ENCODE measurements at regions not wholly inside any gene's neighbourhood (a gene's known extent, or its start where the extent isn't known, plus 50 kb on each side); places are given as distances from the start of the nearest gene placed in this dataset.

- Histone ChIP-seq H3K4me1 (ENCODE audit: control insufficient read depth, insufficient read depth, low read length, unreplicated experiment) (peaks cover 22% of the 10 kb centered on the region), H2AFZ (ENCODE audit: low read length, unreplicated experiment) (no peak overlapping the region), H3K36me3 (ENCODE audit: insufficient read depth, low read length) (no peaks in the 10 kb centered on the region), H3K27ac (ENCODE audit: low read depth, low read length) (peak overlapping the region; percentile 12; the same call in 1 of the 2 replicates), H3K4me3 (ENCODE audit: low read depth, low read length) (no peak overlapping the region), H3K27me3 (ENCODE audit: insufficient read depth, low read length) (0 out of 2 replicates have a peak, but pooled peaks cover 4% of the 10 kb centered on the region), H3K79me2 (ENCODE audit: control insufficient read depth, insufficient read depth, low read length, unreplicated experiment) (no peaks in the 10 kb centered on the region)
These were observed 313.7 kb downstream of the CYP26B1 start for GRCh38 chr2:71833855-71834560.

GRCh38 chr2:71833272-71833671 lies 314.4 kb downstream of the CYP26B1 start:
- H3K79me2 ChIP-seq (ENCODE audit: control insufficient read depth, insufficient read depth, low read length, unreplicated experiment): no peaks in the 10 kb centered on the region

DNA sequence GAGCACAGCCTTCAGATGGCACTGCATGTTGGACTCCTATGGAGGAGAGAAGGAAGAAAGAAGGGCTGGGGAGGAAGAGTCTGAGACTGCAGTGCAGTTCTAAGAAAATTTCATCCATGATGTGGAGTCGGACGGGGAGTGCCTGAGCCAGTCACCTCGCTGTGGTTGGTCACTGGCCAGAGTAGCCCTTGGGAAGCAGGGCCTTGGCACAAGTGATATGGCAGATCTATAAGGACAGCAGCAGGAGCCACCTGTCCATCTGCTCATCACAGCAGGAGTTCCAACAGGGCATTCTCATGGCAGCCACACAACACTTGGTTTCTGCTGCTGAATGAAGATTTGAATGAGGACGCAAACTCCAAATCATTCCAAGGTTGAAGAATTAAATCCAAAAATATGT lies 314.8 kb downstream of the CYP26B1 start:
- Histone ChIP-seq H3K4me1 (ENCODE audit: control insufficient read depth, insufficient read depth, low read length, unreplicated experiment) (peaks cover 22% of the 10 kb centered on the region), H3K4me3 (ENCODE audit: low read depth, low read length) (no peak overlapping the region), H3K27ac (ENCODE audit: low read depth, low read length) (no peak overlapping the region), H3K79me2 (ENCODE audit: control insufficient read depth, insufficient read depth, low read length, unreplicated experiment) (no peaks in the 10 kb centered on the region), H3K36me3 (ENCODE audit: insufficient read depth, low read length) (no peaks in the 10 kb centered on the region), H3K27me3 (ENCODE audit: insufficient read depth, low read length) (0 out of 2 replicates have a peak, but pooled peaks cover 4% of the 10 kb centered on the region), H2AFZ (ENCODE audit: low read length, unreplicated experiment) (no peak overlapping the region)

More at GRCh38 chr2:71833272-71833671, 314.4 kb downstream of the CYP26B1 start:
- Histone ChIP-seq H3K27me3 (ENCODE audit: insufficient read depth, low read length) (0 out of 2 replicates have a peak, but pooled peaks cover 4% of the 10 kb centered on the region), H3K27ac (ENCODE audit: low read depth, low read length) (no peak overlapping the region), H3K4me3 (ENCODE audit: low read depth, low read length) (no peak overlapping the region), H3K36me3 (ENCODE audit: insufficient read depth, low read length) (no peaks in the 10 kb centered on the region), H2AFZ (ENCODE audit: low read length, unreplicated experiment) (no peak overlapping the region), H3K4me1 (ENCODE audit: control insufficient read depth, insufficient read depth, low read length, unreplicated experiment) (peaks cover 22% of the 10 kb centered on the region)

DNA sequence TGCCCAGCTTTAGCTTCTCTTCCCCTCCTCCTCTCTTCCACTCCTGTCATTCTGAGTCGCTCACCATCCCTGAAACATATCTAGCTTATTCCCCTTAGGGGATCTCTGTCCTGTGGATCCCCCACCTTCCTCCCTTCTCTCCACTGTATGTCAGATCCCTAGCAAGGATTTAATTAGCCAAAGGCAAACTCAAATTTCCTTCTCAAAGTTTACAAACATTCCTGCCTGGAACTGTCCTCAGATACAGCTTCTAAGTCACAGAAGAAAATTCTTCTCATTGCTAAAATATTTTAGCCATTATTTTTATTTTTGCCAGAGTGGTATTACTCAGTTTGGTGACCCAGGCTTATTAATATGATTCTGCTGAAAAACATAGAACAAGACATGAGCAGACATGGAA lies 315.3 kb downstream of the CYP26B1 start:
- Histone ChIP-seq H3K27me3 (ENCODE audit: insufficient read depth, low read length) (0 out of 2 replicates have a peak, but pooled peaks cover 4% of the 10 kb centered on the region), H2AFZ (ENCODE audit: low read length, unreplicated experiment) (no peak overlapping the region), H3K36me3 (ENCODE audit: insufficient read depth, low read length) (no peaks in the 10 kb centered on the region), H3K27ac (ENCODE audit: low read depth, low read length) (no peak overlapping the region), H3K4me1 (ENCODE audit: control insufficient read depth, insufficient read depth, low read length, unreplicated experiment) (peaks cover 22% of the 10 kb centered on the region), H3K4me3 (ENCODE audit: low read depth, low read length) (no peak overlapping the region), H3K79me2 (ENCODE audit: control insufficient read depth, insufficient read depth, low read length, unreplicated experiment) (no peaks in the 10 kb centered on the region)

GRCh38 chr2:71831193-71831577 lies 316.5 kb downstream of the CYP26B1 start:
- no peak overlapping the region for H3K4me3 ChIP-seq (ENCODE audit: low read depth, low read length)
- no peaks in the 10 kb centered on the region; the same call in 1 of the 2 replicates for H3K27me3 ChIP-seq (ENCODE audit: insufficient read depth, low read length)
- no peaks in the 10 kb centered on the region for H3K36me3 ChIP-seq (ENCODE audit: insufficient read depth, low read length)
- peak overlapping the region; percentile 42 for H3K27ac ChIP-seq (ENCODE audit: low read depth, low read length)
- H3K4me1 ChIP-seq (ENCODE audit: control insufficient read depth, insufficient read depth, low read length, unreplicated experiment): peaks cover 22% of the 10 kb centered on the region
- no peak overlapping the region for H2AFZ ChIP-seq (ENCODE audit: low read length, unreplicated experiment)
- H3K79me2 ChIP-seq (ENCODE audit: control insufficient read depth, insufficient read depth, low read length, unreplicated experiment): no peaks in the 10 kb centered on the region

DNA sequence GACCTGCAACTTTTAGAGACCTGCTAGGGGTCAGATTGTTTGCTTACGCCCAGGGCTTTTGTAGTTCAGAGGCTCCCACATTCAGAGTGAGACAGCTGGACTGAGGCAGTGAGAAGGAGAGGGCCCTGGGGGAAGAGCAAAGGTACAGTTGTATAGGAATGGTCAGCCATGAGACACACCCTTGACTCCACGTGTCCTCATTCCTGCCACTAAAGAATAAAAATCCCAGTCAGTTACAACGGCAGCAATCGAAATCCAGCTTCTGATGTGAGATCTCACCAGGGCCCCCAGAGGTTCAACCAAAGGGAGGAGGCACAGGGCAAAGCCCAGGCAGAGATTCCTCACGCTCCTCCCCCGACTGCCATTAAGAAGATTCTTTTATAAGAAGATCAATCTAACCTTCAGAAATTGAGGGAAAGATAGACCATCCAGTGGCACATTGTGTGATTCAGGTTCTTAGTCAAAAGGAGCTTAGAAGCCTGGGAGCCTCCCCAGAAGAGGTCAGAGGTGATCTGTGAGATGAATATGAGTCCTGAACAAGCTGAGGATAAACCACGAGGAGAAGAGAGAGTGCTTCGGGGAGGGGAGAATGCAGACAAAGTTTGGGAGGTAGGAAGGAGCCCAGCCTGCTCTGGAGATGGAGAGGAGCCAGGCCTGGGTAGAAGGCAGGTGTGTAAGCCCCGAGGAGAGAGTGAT lies 317.0 kb downstream of the CYP26B1 start:
- no peak overlapping the region for H2AFZ ChIP-seq (ENCODE audit: low read length, unreplicated experiment)
- H3K27ac ChIP-seq (ENCODE audit: low read depth, low read length): peak overlapping the region; percentile 42
- H3K79me2 ChIP-seq (ENCODE audit: control insufficient read depth, insufficient read depth, low read length, unreplicated experiment): no peaks in the 10 kb centered on the region
- H3K4me3 ChIP-seq (ENCODE audit: low read depth, low read length): no peak overlapping the region
- H3K36me3 ChIP-seq (ENCODE audit: insufficient read depth, low read length): no peaks in the 10 kb centered on the region
- peaks cover 22% of the 10 kb centered on the region for H3K4me1 ChIP-seq (ENCODE audit: control insufficient read depth, insufficient read depth, low read length, unreplicated experiment)
- H3K27me3 ChIP-seq (ENCODE audit: insufficient read depth, low read length): no peaks in the 10 kb centered on the region; the same call in 1 of the 2 replicates

- no peak overlapping the region for H3K4me3 ChIP-seq (ENCODE audit: low read depth, low read length)
- H3K27me3 ChIP-seq (ENCODE audit: insufficient read depth, low read length): no peaks in the 10 kb centered on the region; the same call in 1 of the 2 replicates
- no peaks in the 10 kb centered on the region for H3K79me2 ChIP-seq (ENCODE audit: control insufficient read depth, insufficient read depth, low read length, unreplicated experiment)
- H3K27ac ChIP-seq (ENCODE audit: low read depth, low read length): no peak overlapping the region
- peaks cover 17% of the 10 kb centered on the region for H3K4me1 ChIP-seq (ENCODE audit: control insufficient read depth, insufficient read depth, low read length, unreplicated experiment)
- H3K36me3 ChIP-seq (ENCODE audit: insufficient read depth, low read length): no peaks in the 10 kb centered on the region
- no peak overlapping the region for H2AFZ ChIP-seq (ENCODE audit: low read length, unreplicated experiment)
These were observed 318.7 kb downstream of the CYP26B1 start for GRCh38 chr2:71829008-71829407.

GRCh38 chr2:71827973-71828372 lies 319.7 kb downstream of the CYP26B1 start:
- Histone ChIP-seq H3K36me3 (ENCODE audit: insufficient read depth, low read length) (no peaks in the 10 kb centered on the region), H3K27me3 (ENCODE audit: insufficient read depth, low read length) (peaks cover 8% of the 10 kb centered on the region), H3K4me1 (ENCODE audit: control insufficient read depth, insufficient read depth, low read length, unreplicated experiment) (peaks cover 16% of the 10 kb centered on the region), H3K79me2 (ENCODE audit: control insufficient read depth, insufficient read depth, low read length, unreplicated experiment) (no peaks in the 10 kb centered on the region), H3K27ac (ENCODE audit: low read depth, low read length) (no peak overlapping the region), H3K4me3 (ENCODE audit: low read depth, low read length) (no peak overlapping the region), H2AFZ (ENCODE audit: low read length, unreplicated experiment) (no peak overlapping the region)

DNA sequence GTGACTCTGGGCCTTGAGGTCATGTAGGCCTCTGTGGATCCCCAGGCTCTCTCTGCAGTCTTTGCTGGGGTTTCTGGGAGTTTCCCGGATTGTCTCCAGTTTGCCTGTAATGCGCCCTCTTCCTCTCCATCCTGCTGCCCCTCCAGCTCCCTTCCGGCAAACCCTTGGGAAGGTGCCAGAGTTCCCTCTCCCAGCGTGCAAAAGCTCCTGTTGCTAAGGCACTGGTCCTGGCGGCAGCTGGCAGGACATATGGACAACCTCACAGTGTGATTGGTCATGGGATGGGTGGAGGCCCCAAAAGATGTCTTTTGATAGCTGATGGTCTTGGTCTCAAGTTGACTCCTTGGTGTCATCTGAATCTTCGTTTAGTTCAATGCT lies 320.1 kb downstream of the CYP26B1 start:
- Histone ChIP-seq H3K36me3 (ENCODE audit: insufficient read depth, low read length) (no peaks in the 10 kb centered on the region), H3K27me3 (ENCODE audit: insufficient read depth, low read length) (peaks cover 12% of the 10 kb centered on the region), H3K27ac (ENCODE audit: low read depth, low read length) (no peak overlapping the region), H2AFZ (ENCODE audit: low read length, unreplicated experiment) (no peak overlapping the region), H3K4me3 (ENCODE audit: low read depth, low read length) (no peak overlapping the region), H3K4me1 (ENCODE audit: control insufficient read depth, insufficient read depth, low read length, unreplicated experiment) (peaks cover 16% of the 10 kb centered on the region), H3K79me2 (ENCODE audit: control insufficient read depth, insufficient read depth, low read length, unreplicated experiment) (no peaks in the 10 kb centered on the region)

DNA sequence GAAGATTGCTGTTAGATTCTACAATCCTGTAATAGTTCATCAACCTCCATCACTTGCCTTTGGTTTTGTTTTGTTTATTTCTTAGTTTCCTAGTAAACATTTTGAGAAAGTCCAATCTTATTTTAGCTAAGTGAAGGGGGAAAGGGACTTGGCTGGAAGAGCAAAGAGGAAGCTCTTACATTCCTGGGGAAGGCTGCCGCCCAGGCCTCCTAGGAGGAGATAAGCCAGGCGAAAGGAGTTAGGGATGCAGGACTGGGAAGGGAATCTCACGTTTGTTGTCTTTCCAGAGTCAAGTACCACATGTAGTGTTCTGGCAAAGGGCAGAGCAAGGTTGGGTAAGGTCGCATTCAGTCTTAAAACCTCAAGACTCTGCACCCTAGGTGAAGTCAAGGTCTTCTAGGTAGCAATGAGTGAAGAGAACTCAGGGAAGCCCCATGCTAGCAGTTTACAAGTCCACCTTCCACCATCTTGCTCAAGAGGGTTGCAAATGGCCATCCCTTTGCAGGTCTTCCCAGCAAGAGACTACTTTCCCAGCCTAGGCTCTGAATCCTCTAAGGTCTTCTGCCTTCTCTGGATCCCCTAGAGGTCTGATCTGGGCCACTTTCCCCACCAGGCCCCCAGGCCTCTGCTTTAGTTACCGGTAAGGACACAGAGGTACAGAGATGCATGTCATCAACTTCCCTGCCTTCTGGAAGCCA lies 320.7 kb downstream of the CYP26B1 start:
- no peak overlapping the region for H3K27ac ChIP-seq (ENCODE audit: low read depth, low read length)
- no peaks in the 10 kb centered on the region for H3K36me3 ChIP-seq (ENCODE audit: insufficient read depth, low read length)
- peaks cover 16% of the 10 kb centered on the region for H3K4me1 ChIP-seq (ENCODE audit: control insufficient read depth, insufficient read depth, low read length, unreplicated experiment)
- H3K4me3 ChIP-seq (ENCODE audit: low read depth, low read length): no peak overlapping the region
- H2AFZ ChIP-seq (ENCODE audit: low read length, unreplicated experiment): no peak overlapping the region
- no peaks in the 10 kb centered on the region for H3K79me2 ChIP-seq (ENCODE audit: control insufficient read depth, insufficient read depth, low read length, unreplicated experiment)
- peaks cover 17% of the 10 kb centered on the region for H3K27me3 ChIP-seq (ENCODE audit: insufficient read depth, low read length)
